GF-D8 (cell line): ENCODE measurements at regions not wholly inside any gene's neighbourhood (a gene's known extent, or its start where the extent isn't known, plus 50 kb on each side); places are given as distances from the start of the nearest gene placed in this dataset.
"Not testable (repeated sequence)": the region's sequence is repeated elsewhere in the genome, so short reads cannot be mapped to it uniquely, and the experiment has no call there.

ENCODE experiments used
- DNase-seq: peaks from one replicate; lab custom pipeline; 2025; lab: John Stamatoyannopoulos, UW

DNA sequence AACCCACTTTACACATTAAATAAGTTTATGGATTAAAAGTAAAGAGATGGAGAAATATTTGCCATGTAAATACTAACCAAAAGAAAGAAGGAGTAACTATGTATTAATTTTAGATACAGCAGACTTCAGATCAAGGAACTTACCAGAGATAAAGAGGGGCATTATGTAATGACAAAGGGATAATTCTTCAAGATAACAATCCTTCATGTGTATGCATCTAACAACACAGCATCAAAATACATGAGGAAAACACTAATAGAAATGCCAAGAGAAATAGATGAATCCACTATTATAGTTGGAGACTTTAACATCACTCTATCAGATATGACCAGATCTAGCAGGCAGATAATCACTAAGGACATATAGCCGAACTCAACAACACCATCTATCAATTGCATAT lies 149.8 kb upstream of the ANKRD55 start:
- no peak for DNase-seq

DNA sequence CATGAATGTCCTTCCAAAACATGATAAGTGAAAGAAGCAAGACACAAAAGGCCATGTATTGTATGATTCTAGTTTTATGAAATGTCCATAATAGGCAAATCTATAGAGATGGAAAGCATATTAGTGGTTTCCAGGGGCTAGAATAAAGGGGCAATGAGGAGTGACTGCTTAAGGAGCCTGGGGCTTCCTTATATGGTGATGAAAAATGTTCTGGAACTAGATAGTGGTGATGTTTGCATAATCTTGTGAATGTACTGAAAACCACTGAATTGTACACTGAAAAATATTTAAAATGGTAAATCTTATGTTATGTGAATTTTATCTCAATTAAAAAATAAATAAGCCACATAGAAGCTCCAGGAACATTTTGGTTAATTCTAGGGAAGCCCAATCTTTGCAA lies 144.4 kb upstream of the ANKRD55 start:
- DNase-seq: no peak

DNA sequence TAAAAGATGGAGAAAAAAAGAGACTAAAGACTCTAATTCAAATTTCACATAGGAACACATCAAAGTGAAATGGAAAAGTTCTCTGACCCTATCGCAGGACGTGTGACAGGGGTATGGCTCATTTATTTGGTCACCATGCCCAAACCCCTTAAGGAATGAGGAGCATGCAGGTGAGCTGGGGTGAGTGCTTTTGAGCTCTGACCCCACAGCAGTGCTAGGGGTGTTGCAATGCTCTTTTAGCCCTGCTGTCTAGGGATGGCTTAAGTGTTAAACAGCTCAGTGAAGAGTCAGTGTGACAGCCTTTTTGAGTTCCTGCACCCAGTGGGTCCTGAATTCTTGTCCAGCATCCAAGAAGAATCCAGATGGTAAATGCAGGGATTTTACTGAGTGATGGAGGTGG lies 143.0 kb upstream of the ANKRD55 start:
- no peak for DNase-seq

DNA sequence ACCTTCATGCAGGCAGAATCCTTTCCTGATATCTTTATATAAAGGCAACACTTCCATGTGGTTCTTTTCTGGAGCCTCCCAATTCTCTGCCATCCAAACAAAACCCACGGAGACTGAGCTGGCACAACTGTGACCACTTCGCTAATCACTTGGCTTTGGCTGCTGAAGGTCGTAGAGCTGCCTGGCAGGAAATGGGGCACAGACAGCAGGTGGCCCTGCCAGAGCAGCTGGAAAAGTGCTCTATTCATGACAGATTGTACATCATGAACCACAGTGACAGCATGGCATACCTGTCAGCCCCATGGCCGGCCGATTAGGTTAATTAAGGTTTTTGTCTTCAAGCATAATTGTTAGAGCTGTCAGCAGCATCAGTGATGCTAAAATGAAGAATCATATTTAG lies 141.9 kb upstream of the ANKRD55 start:
- no peak for DNase-seq

DNA sequence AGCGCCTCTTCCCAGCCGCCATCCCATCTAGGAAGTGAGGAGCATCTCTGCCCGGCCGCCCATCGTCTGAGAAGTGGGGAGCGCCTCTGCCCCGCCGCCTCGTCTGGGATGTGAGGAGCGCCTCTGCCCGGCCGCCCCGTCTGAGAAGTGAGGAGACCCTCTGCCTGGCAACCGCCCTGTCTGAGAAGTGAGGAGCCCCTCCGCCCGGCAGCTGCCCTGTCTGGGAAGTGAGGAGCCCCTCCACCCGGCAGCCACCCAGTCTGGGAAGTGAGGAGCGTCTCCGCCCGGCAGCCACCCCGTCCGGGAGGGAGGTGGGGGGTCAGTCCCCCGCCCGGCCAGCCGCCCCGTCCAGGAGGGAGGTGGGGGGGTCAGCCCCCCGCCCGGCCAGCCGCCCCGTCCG lies 139.4 kb upstream of the ANKRD55 start:
- DNase-seq: not testable (repeated sequence)

DNA sequence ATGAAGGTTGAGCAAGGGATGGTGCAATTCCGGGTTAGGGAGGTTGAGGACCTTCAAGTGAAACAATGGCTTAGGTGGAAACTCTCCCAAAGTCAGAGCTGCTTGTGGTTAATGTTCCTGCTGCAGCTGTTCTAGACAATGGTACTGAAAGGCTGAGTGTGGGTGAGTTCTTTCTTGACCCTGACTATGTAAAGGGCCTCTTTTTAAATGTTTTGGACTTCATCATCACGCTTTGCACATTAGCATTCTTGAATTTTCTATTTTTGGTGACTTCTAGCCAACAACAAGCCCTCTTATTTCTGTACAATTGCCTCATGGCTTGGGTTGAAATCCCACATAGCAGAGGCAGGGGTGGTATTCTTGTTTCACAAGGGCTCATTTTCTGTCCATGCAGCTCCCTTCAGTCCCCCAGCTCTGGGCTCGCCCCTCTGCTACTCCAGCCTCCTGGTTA lies 136.3 kb upstream of the ANKRD55 start:
- no peak for DNase-seq

DNA sequence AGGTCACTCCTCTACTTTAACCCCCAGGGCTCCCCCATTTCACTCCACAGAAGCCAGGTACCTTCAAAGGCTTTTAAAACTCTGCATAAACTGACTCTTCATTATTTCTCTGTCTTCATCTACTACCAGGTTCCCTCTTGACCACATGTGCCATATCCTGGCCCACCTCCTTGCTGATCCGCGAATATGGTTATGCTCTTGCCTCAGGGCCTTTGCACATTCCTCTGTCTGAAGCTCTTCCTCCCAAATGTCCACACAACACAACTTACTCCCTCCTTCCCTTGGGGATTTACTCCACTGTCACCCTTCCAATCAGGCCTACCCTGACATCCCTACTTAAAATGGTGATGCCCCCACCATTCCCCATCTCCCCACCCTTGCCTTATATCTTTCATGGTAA lies 134.6 kb upstream of the ANKRD55 start:
- no peak for DNase-seq

DNA sequence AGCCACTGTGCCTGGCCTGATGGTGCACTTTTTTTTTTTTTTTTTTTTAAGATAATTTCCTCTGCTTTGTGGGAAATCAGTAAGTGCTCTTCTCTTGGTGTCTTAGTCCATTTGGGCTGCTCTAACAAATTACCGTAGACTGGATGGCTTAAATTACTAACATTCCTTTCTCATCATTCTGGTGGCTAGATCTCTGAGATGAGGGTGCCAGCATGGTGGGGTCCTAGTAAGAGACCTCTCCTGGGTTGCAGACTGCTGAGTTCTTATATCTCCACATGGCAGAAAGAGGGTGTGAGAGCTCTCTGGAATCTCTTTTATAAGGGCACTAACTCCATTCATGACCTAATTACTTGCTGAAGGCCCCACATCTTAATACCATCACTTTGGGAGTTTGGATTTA lies 133.9 kb upstream of the ANKRD55 start:
- no peak for DNase-seq

DNA sequence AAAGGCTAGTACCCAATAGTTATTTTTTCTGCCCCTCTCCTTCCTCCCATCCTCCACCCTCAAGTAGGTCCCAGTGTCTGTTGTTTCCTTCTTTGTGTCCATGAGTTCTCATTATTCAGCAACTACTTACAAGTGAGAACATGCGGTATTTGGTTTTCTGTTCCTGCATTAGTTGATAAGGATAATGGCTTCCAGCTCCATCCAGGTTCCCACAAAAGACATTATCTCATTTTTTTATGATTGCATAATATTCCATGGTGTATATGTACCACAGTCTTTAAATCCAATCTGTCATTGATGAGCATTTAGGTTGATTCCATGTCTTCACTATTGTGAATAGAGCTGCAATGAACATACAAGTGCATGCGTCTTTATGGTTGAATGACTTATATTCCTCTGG lies 128.3 kb upstream of the ANKRD55 start:
- DNase-seq: no peak

DNA sequence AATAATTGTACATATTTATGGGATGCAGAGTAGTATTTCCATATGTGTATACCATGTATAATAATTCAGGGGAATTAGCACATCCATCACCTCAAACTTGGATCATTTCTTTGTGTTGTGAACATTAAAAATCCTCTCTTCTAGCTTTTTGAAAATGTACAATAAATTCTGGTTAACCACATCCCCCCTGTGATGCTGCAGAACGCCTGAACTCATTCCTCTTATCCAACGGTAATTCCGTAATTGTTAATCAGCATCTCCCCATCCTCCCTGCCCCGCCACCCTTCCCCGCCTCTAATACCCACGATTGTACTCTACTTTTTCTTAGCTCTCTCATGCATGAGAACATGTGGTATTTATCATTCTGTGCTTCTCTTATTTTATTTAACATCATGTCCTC lies 127.7 kb upstream of the ANKRD55 start:
- no peak for DNase-seq

DNA sequence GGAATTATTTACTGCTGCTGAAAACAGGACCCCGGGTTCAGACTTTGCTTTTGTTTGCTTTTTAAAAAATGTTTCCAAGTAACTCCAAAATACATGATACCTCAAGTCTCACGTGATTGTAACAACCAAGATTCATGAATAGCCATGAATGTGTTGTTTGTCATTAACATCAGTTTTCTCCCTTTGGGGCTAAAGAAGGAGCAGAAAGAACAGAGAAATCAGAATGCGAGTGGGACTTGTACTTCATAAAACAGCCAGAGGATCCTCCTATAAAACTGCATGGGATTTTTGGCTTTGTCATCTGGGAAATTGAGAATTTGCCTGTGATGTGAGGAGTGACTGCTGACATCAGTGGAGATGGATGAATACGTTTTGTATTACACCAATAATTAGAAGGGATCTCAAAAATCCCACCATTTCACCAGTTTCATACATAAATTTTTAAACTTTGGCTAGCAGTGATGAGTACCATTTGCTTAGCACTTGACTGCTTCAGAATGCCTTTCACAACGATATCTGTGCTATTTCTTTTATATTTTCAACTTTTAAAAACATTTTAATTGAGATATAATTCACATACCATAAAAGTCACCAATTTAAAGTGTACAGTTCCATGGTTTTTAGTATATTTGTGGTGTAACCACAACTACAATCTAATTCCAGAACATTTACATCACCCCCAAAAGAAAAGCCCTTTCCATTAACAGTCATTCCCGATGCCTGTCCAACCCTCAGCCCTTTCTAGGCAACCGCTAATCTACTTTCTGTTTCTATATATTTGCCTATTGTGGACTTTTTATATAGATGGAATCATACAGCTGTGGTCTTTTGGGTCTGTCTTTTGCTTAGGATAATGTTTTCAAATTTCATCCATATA lies 126.9 kb upstream of the ANKRD55 start:
- DNase-seq: no peak

DNA sequence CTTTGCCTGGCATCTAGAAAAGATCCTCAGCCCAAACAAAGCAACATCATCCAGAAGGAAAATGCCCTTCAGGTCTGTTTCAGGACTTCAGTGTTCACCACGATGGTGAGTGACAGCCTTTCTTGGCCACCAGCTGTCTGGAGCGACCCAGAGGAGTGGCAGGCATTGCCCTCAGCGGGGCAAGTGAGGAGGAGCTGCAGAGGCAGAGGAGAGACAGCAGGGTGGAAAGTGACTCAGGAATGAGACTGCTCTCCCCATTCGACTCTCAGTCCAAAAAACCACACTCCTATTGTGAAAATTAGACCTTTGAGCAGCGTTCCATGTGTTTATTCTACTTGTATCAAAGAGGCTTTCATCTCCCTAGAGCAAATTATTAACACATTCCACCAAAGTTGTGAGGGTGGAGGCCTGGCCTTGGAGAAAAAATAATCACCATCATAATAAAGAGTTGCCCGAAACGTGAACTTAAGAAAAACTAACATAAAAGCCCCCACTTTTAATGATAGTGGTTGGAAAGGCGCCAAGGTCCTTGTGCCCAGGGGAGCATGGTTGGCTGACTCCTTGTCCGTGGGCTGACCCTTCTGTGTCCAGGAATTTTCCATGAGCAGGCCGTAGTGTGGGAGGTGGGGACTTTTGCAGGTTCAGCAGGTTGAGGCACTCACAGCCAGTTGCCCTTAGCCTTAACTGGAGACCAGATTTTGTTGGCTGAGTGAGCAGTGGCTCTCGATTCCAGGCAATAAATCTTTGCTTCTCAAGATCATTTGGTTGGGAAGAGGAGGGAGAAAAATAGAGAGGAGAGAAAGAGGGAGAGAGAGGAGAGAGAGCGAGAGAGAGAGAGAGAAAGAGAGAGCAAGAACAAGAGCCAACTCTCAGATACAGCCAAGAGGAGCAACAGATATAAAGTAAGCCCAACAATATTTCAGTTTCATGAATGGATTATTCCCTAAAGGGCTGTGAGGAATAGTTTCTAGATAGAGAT lies 125.9 kb upstream of the ANKRD55 start:
- no peak for DNase-seq

DNA sequence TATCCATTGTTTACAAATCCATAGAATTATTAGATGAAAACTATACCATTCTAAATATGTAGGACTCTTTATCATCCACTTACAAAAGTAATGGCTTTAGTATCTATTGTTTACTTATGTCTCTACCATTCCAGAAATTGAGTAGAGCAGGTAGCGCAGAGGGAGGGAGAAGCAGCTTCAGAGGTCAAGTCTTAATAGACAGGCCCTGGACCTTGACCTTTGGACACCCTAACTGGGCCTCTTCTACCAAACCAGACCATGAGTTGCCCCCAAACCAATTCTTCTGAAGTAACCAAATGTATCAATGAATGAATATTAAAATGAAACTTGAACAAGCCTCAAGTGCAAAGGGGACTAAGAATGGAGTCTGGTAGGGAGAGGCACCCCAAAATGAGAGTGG lies 124.9 kb upstream of the ANKRD55 start:
- DNase-seq: no peak

DNA sequence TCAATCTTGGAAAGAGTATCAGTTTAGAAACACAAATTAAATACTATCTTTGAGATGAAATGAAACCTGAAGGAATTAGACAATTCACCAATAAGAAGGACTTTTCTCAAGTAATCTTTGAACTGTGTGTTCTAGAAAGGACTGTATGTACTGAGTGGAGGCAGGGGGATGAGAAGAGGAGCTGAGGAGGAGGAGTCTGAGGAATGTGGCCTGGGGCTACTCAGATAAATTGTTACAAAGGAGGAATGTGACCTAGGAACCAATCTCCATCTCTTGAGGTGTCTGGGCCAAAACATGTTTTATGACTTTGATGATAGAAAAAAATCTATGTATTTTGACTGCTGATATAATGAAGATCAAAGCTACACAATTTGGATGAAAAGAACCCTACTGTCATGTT lies 124.3 kb upstream of the ANKRD55 start:
- DNase-seq: no peak

DNA sequence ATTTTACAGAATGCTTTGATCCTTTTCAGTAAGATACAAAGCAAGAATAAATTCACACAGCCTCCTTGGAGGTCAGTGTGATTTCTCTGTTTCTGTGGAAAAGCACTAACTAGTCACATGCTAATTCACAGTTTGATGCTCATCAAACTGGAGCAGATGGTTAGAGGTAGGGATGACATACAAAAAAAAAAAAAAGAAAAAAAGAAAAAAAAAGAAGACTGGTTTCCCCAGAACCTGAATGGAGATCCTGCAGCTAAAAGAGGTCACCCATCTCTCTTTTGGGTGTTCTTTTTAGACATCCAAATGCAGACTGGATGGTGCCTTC lies 123.7 kb upstream of the ANKRD55 start:
- DNase-seq: no peak

DNA sequence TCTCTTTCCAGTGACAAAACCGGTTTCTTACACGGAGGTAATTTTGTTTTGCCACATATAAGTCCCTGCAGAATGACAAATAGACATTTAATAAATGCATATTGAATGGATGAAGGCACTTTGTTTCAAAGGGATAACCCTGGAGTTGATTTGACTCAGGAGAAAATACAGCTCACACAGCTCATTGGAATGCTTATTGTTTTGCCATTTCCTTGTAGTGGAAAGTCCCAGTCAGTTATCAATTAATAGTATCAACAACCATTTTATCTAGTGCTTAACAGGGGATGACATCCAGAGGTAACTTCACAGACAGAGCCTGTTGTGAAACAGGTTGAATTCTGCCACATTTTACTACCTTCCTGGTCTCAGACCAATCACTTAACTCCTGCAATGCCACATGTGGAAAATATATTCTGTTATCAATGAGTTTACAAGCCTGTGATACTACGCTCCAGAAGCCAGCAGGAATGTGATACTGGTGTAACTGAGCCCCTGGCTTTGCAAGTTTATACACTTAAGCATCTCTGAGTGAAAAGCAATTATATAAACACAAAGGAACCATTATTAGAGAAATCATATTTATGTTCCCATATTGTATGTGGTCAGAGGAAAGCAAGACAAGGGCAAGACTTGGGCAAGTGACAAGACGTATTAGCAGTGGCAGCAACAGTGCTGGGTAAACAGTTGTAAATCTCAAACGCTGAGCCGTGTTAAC lies 123.1 kb upstream of the ANKRD55 start:
- DNase-seq: no peak

DNA sequence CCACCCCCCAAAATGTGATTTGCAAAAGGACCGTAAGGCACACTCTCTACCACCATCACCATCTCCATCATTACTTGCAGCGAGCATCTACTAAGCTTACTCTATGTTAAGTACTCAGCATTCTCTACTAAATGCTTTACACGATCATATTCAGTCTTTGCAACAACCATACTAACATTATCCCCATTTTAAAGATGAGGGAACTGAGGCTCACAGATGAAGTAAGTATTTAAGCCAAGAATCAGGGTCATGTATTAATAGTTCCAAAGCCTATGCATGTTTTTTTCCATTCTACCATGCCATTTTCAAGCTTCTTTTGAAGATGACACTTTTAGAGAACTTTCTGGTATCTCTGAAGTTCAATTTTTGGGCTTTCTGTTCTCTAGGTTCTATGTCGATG lies 121.7 kb upstream of the ANKRD55 start:
- no peak for DNase-seq

DNA sequence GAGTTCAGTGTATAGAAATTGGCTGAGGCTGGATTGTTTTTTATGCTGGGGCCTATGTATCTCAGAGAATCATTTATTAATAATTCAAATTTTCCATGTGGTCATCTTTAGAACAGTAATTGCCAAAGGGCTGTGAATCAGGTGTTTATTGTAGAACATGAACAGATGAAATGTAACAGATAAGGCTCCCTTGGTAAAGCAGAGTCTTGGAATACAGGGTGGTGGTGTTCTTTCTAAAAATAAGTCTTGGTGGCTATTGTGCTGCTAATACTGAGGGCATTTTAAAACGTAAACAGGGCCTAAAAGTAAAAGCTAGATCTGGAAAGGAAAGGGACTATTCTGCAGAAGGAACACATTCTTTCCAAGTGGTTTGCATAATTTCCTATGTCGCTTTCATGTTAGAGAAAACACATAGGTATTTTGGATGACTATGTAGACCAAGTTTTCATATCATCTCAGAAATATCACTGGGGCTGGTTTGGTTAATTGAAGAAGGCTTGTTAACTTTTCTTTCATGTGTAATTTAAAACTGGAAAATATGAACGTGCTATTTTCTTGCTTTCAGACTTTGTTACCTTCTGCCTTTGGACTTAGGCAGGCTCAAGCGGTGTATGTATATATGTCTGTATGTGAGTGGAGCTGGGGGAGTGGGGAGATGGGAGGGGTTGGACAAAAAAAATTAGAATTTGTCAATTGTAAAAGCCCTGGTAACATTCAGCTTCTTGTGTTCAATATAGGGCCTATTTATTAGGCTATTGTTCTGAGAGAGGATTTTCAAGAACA lies 119.9 kb upstream of the ANKRD55 start:
- no peak for DNase-seq

DNA sequence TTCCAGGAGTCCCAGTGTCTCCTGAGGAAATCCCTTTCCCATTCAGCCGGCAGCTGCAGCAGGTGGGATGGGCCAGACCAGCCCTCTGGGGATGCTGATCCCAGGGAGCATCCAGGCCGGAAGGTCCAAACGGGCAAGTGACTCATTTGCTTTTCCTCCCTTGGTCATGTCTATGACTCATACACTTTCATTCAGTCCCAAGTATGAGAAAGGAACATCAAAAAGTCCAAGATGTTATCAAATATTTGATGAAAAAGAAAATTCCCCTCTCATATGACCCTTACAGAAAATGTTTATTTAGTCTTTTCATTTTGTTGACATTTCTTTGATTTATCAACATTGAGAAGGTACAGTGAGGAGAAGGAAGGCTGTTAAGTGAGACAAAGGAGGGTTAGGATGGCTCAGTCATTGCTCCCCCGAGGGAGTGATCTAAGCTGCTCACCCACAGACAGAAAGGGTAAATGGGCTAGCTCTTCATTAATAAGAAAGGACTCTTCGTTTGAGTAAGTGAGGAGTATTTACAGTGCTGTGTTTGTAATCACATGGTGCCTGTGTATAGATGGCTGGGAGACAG lies 117.6 kb upstream of the ANKRD55 start:
- DNase-seq: no peak

DNA sequence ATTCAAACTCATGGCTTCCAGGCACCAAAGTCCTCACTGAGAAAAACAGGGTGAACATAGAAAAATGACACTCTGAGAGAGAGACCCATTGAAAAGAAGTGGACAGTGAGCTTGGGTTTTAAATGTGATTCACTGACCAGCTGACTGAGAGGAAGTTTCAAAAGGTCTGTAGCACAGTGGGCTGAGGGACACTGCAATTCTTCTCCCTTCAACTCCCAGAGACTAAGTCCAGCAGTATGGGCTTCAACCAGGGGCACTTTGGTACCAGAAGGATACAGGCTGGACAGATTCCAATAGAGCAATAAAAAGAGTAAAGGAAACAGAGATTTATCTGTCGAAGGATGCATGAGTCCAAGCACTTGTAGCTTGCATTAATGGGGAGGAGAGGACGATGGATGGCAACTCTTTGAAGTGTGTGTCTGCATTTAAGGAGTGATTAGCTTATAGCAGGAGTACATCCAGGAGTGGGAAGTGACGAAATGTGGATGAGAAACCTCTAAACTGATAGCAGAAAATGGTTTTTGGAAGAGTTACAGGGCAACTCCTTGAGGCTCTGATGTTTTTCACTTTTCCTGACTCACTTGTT lies 117.0 kb upstream of the ANKRD55 start:
- DNase-seq: no peak

DNA sequence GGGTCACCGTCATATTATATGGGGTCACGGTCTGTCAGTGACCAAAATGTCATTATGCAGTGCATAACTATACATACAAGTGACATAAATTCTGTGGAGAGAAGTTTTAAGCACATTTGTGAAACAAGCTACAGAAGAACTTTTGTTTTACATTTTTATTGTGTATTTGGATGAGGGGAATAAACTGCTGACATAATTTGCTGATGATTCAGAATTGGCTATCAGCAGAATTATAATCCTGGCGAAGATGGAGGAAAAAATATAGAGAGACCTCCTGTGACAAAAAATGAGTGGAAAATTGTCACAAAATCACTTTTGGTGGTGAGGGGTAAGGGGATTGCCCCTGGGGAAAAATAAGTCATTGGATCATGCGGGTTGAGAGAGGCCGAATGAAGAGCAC lies 116.3 kb upstream of the ANKRD55 start:
- DNase-seq: no peak
